Activated CD4-positive, alpha-beta memory T cell treated with anti-CD3 and anti-CD28 coated beads for 36 hours (primary cell): ENCODE measurements at regions not wholly inside any gene's neighbourhood (a gene's known extent, or its start where the extent isn't known, plus 50 kb on each side); places are given as distances from the start of the nearest gene placed in this dataset.

Source experiments
- CTCF ChIA-PET: fragments of 350-600 bp; sonication (Branson Sonifier 250); formaldehyde crosslinking; loops from one replicate; lab custom pipeline; 2021; ENCODE audit warnings: antibody characterized with exemption, inconsistent platforms; lab: Charles Lee
- POLR2A ChIA-PET: fragments of 350-600 bp; sonication (Branson Sonifier 250); formaldehyde crosslinking; loops from one replicate; lab custom pipeline; 2021; ENCODE audit warnings: antibody characterized with exemption; lab: Charles Lee
- DNase-seq: peaks from one replicate; pipeline ENCODE4 v3.0.0-alpha.2; 2020
- H3K27ac Mint-ChIP-seq: one replicate; pipeline ENCODE4 v1.8.0; 2021; ENCODE audit warnings: mixed read lengths
- H3K27me3 Mint-ChIP-seq: one replicate; pipeline ENCODE4 v1.8.0; 2021; ENCODE audit warnings: mixed read lengths
- H3K36me3 Mint-ChIP-seq: one replicate; pipeline ENCODE4 v1.8.0; 2021; ENCODE audit warnings: mixed read lengths
- H3K4me1 Mint-ChIP-seq: one replicate; pipeline ENCODE4 v1.8.0; 2021; ENCODE audit warnings: low read depth, mixed read lengths
- H3K4me3 Mint-ChIP-seq: one replicate; pipeline ENCODE4 v1.8.0; 2021; ENCODE audit warnings: mild to moderate bottlenecking, mixed read lengths
- H3K9me3 Mint-ChIP-seq: one replicate; pipeline ENCODE4 v1.8.0; 2021; ENCODE audit warnings: mixed read lengths
- intact Hi-C: fragments of 100-400 bp; cut with micrococcal nuclease; formaldehyde crosslinking; loops from one replicate; pipeline ENCODE4 v1.15.1; 2023

DNA sequence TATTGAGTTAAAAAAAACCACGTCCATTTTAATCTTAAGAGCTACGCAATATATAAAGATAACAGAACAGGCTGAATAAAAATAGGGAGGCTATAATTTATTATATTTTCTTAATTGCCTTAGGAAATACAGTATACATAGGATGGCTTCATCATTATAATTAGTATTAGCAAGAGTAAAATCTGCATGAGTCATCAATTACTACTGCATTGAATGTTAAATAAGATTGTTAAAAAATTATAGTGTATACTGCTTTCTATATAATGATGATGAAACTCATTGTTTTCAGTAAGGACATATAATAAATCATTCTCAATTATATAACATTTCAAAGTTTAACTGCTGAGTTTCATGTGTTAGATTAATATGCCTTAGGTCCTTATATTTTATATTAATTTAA is 133.4 kb upstream of the GRID2 start:
- Mint-ChIP-seq H3K9me3 (peaks cover 16% of the 10 kb centered on the region), H3K27ac (no peak overlapping the region), H3K4me3 (no peak overlapping the region), H3K4me1 (no peaks in the 10 kb centered on the region), H3K36me3 (no peaks in the 10 kb centered on the region), H3K27me3 (no peaks in the 10 kb centered on the region)
- ChIA-PET CTCF (no interaction called here), POLR2A (no interaction called here)
- intact Hi-C loops, result no loop called here
- DNase-seq, result no peak

- no peak overlapping the region for H3K27ac Mint-ChIP-seq
- H3K36me3 Mint-ChIP-seq, result no peaks in the 10 kb centered on the region
- ChIA-PET POLR2A (no interaction called here), CTCF (no interaction called here)
- no peak overlapping the region for H3K4me3 Mint-ChIP-seq
- no peak for DNase-seq
- H3K4me1 Mint-ChIP-seq, result no peaks in the 10 kb centered on the region
- intact Hi-C loops, result no loop called here
- peaks cover 9% of the 10 kb centered on the region for H3K9me3 Mint-ChIP-seq
- H3K27me3 Mint-ChIP-seq, result no peaks in the 10 kb centered on the region
Observed at GRCh38 chr4:92172203-92172602, 131.6 kb upstream of the GRID2 start.

DNA sequence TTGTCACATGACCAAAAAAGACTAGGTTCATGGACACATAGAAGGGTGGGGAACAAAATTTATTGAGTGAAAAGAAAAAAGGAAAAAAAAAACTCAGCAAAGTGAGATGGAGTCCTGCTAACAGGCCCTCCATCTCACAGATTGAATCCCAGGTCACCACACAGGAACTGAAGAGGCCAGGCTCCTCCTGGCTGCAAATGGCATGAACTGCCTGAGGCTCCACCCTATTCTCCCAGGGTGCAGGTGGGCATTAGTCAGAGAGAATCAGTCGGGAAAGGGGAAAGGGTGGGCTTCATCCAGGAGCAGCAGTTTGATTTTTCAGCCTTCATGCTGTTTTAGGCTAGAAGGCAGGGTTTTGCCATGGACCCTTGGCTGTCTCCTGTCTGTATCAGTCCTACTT is 128.5 kb upstream of the GRID2 start:
- ChIA-PET CTCF (no interaction called here), POLR2A (no interaction called here)
- no peaks in the 10 kb centered on the region for H3K4me1 Mint-ChIP-seq
- DNase-seq, result no peak
- H3K27me3 Mint-ChIP-seq, result no peaks in the 10 kb centered on the region
- no peak overlapping the region for H3K27ac Mint-ChIP-seq
- no peaks in the 10 kb centered on the region for H3K36me3 Mint-ChIP-seq
- intact Hi-C loops, result no loop called here
- no peak overlapping the region for H3K4me3 Mint-ChIP-seq
- peaks cover 2% of the 10 kb centered on the region for H3K9me3 Mint-ChIP-seq

- H3K9me3 Mint-ChIP-seq, result peaks cover 14% of the 10 kb centered on the region
- H3K27me3 Mint-ChIP-seq, result no peaks in the 10 kb centered on the region
- H3K36me3 Mint-ChIP-seq, result no peaks in the 10 kb centered on the region
- H3K27ac Mint-ChIP-seq, result no peak overlapping the region
- CTCF ChIA-PET, result no interaction called here
- H3K4me3 Mint-ChIP-seq, result no peak overlapping the region
- intact Hi-C loops, result no loop called here
- H3K4me1 Mint-ChIP-seq, result no peaks in the 10 kb centered on the region
- no peak for DNase-seq
- POLR2A ChIA-PET, result no interaction called here
Observed at GRCh38 chr4:92182006-92182735, 121.6 kb upstream of the GRID2 start.

DNA sequence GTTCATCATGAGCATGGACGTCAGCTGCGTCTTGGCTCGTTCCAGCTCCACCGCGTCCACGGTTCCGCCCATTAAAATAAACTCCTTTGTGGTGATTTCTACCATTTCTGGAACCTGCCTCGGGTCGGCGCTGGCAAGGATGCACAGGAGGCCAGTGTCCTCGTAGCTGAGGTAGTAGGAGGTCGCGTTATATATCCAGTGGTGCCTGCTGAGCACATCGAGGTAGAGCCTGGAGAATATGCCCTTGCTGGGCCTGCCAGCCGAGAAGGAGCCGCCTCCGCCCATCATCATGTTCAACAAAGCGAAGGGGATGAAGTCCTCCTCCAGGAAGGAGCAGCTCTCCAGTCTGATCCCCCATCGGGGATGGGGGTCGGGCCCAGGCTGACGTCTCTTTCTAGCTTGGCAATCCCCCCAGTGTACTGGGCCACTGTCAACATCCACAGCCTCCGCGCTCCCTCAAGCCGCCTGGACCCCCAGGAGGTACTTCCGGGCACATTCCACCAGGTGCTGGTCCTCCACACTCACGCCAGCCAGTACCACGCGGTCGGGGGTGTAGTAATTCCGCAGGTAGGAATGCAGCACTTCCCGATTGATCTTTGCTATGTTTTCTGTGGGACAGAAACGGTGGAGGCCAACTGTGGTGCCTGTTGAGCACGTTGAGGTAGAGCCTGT is 120.9 kb upstream of the GRID2 start:
- intact Hi-C loops, result no loop called here
- Mint-ChIP-seq H3K27ac (no peak overlapping the region), H3K36me3 (no peaks in the 10 kb centered on the region), H3K27me3 (no peaks in the 10 kb centered on the region), H3K9me3 (peaks cover 13% of the 10 kb centered on the region), H3K4me1 (no peaks in the 10 kb centered on the region), H3K4me3 (no peak overlapping the region)
- CTCF ChIA-PET, result no interaction called here
- POLR2A ChIA-PET, result no interaction called here
- DNase-seq, result no peak

DNA sequence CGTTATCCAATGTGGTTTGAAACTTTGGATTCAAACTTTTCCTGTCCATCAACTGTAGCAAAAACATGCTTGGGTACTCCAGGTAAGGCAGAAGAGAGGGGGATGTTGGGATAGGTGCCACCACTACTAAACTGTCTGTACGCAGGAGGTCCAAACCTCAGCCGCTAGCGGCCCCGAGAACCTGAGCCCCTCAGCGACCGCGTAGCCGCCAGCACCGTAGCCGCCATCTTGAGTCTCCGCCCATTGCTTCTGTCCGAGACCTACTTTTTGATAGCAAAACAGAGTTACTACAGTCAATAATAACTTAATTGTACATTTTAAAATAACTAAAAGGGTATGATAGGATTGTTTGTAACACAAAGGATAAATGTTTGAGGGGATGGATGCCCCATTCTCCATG is 119.9 kb upstream of the GRID2 start:
- Mint-ChIP-seq H3K4me1 (no peaks in the 10 kb centered on the region), H3K27me3 (no peaks in the 10 kb centered on the region), H3K9me3 (peaks cover 15% of the 10 kb centered on the region), H3K27ac (no peak overlapping the region), H3K4me3 (no peak overlapping the region), H3K36me3 (no peaks in the 10 kb centered on the region)
- CTCF ChIA-PET, result no interaction called here
- POLR2A ChIA-PET, result no interaction called here
- intact Hi-C loops, result no loop called here
- DNase-seq, result no peak

GRCh38 chr4:92184566-92184965 is 119.2 kb upstream of the GRID2 start:
- ChIA-PET CTCF (no interaction called here), POLR2A (no interaction called here)
- Mint-ChIP-seq H3K27me3 (no peaks in the 10 kb centered on the region), H3K4me1 (no peaks in the 10 kb centered on the region), H3K4me3 (no peak overlapping the region), H3K9me3 (peaks cover 15% of the 10 kb centered on the region), H3K36me3 (no peaks in the 10 kb centered on the region), H3K27ac (no peak overlapping the region)
- intact Hi-C loops, result no loop called here
- no peak for DNase-seq

GRCh38 chr4:92186239-92186638 is 117.5 kb upstream of the GRID2 start:
- no peak for DNase-seq
- Mint-ChIP-seq H3K4me3 (no peak overlapping the region), H3K27ac (no peak overlapping the region), H3K9me3 (peaks cover 15% of the 10 kb centered on the region), H3K36me3 (no peaks in the 10 kb centered on the region), H3K27me3 (no peaks in the 10 kb centered on the region), H3K4me1 (no peaks in the 10 kb centered on the region)
- ChIA-PET POLR2A (no interaction called here), CTCF (interaction anchor here (0.6 to 1.1 kb wide), 2 partner anchors 80 to 240 kb away, joined by 3 to 5 read pairs; no protein-coding TSS in a partner anchor)
- intact Hi-C loops, result no loop called here

GRCh38 chr4:92189146-92189545 is 114.6 kb upstream of the GRID2 start:
- intact Hi-C loops, result no loop called here
- H3K27ac Mint-ChIP-seq, result no peak overlapping the region
- POLR2A ChIA-PET, result no interaction called here

GRCh38 chr4:92198711-92199110 is 105.1 kb upstream of the GRID2 start:
- H3K27me3 Mint-ChIP-seq, result no peaks in the 10 kb centered on the region
- CTCF ChIA-PET, result no interaction called here
- no peak for DNase-seq

More at GRCh38 chr4:92189146-92189545, 114.6 kb upstream of the GRID2 start:
- H3K9me3 Mint-ChIP-seq, result peaks cover 3% of the 10 kb centered on the region
- no peak for DNase-seq
- no peak overlapping the region for H3K4me3 Mint-ChIP-seq
- H3K36me3 Mint-ChIP-seq, result no peaks in the 10 kb centered on the region
- H3K27me3 Mint-ChIP-seq, result no peaks in the 10 kb centered on the region
- no peaks in the 10 kb centered on the region for H3K4me1 Mint-ChIP-seq
- CTCF ChIA-PET, result no interaction called here

GRCh38 chr4:92199135-92199534 is 104.6 kb upstream of the GRID2 start:
- intact Hi-C loops, result no loop called here
- ChIA-PET POLR2A (no interaction called here), CTCF (no interaction called here)
- no peaks in the 10 kb centered on the region for H3K27me3 Mint-ChIP-seq
- H3K27ac Mint-ChIP-seq, result no peak overlapping the region
- H3K36me3 Mint-ChIP-seq, result no peaks in the 10 kb centered on the region
- H3K9me3 Mint-ChIP-seq, result no peaks in the 10 kb centered on the region
- no peak overlapping the region for H3K4me3 Mint-ChIP-seq
- DNase-seq, result no peak
- no peaks in the 10 kb centered on the region for H3K4me1 Mint-ChIP-seq

More at GRCh38 chr4:92198711-92199110, 105.1 kb upstream of the GRID2 start:
- Mint-ChIP-seq H3K36me3 (no peaks in the 10 kb centered on the region), H3K4me3 (no peak overlapping the region), H3K4me1 (no peaks in the 10 kb centered on the region), H3K27ac (no peak overlapping the region), H3K9me3 (no peaks in the 10 kb centered on the region)
- POLR2A ChIA-PET, result no interaction called here
- intact Hi-C loops, result no loop called here

- Mint-ChIP-seq H3K27me3 (no peaks in the 10 kb centered on the region), H3K27ac (no peak overlapping the region), H3K4me3 (no peak overlapping the region), H3K4me1 (no peaks in the 10 kb centered on the region), H3K36me3 (no peaks in the 10 kb centered on the region), H3K9me3 (peaks cover 16% of the 10 kb centered on the region)
- DNase-seq, result no peak
- ChIA-PET CTCF (no interaction called here), POLR2A (no interaction called here)
- intact Hi-C loops, result no loop called here
Observed at GRCh38 chr4:92210906-92211305, 92.9 kb upstream of the GRID2 start.

- POLR2A ChIA-PET, result no interaction called here
Observed at GRCh38 chr4:92215476-92215875, 88.3 kb upstream of the GRID2 start.

More at GRCh38 chr4:92215476-92215875, 88.3 kb upstream of the GRID2 start:
- Mint-ChIP-seq H3K27ac (no peak overlapping the region), H3K9me3 (peaks cover 41% of the 10 kb centered on the region), H3K4me3 (no peak overlapping the region), H3K36me3 (no peaks in the 10 kb centered on the region), H3K4me1 (no peaks in the 10 kb centered on the region), H3K27me3 (no peaks in the 10 kb centered on the region)
- intact Hi-C loops, result no loop called here
- DNase-seq, result no peak
- CTCF ChIA-PET, result no interaction called here
